ENCODE measurements at regions not wholly inside any gene's neighbourhood (a gene's known extent, or its start where the extent isn't known, plus 50 kb on each side); places are given as distances from the start of the nearest gene placed in this dataset.

GRCh38 chr17:62866471-62866870 is 58.4 kb upstream of the MARCHF10 start:
- TF ChIP-seq CTCF (IDR thresholded peaks at IDR 0.05) (no peak), REST (IDR thresholded peaks at IDR 0.05; ENCODE audit: insufficient read depth in 1 of 2, low read depth in 2 of 2, low read length in 1 of 2) (no peak), POLR2AphosphoS5 (IDR thresholded peaks at IDR 0.05; ENCODE audit: low read depth, low read length) (no peak)
